ENCODE measurements at regions not wholly inside any gene's neighbourhood (a gene's known extent, or its start where the extent isn't known, plus 50 kb on each side); places are given as distances from the start of the nearest gene placed in this dataset.

- no peak for TF ChIP-seq HDGF (IDR thresholded peaks at IDR 0.05; ENCODE audit: borderline replicate concordance)
- TF ChIP-seq TARDBP (IDR thresholded peaks at IDR 0.05): no peak
These were observed 1123.9 kb downstream of the PCDH9 start for GRCh38 chr13:66106246-66106645.

All from HEK293T (cell line).